GM23338 (cell line): ENCODE measurements at regions not wholly inside any gene's neighbourhood (a gene's known extent, or its start where the extent isn't known, plus 50 kb on each side); places are given as distances from the start of the nearest gene placed in this dataset.

Experiments used
- ATAC-seq: fragments of 200-7000 bp; cut with Tn5 transposase; 3 replicates; pipeline ENCODE4 v1.9.1; 2020
- DNase-seq: peaks from one replicate; pipeline ENCODE4 v3.0.0-alpha.2; 2015; ENCODE audit warnings: low spot score
- H2AFZ ChIP-seq: fragments of 200-600 bp; sonication (generic); 2 replicates; pipeline ENCODE4 v1.8.0; 2016; ENCODE audit warnings: antibody characterized with exemption, mild to moderate bottlenecking, moderate library complexity
- H3F3A ChIP-seq: fragments of 200-600 bp; sonication (generic); replicated peaks from 2 replicates; pipeline ENCODE4 v1.8.0; 2017; ENCODE audit warnings: antibody characterized with exemption, mixed run types, low read depth
- H3K27ac ChIP-seq: fragments of 200-600 bp; sonication (generic); 2 replicates; pipeline ENCODE4 v1.6.1; 2016; ENCODE audit warnings: low read depth
- H3K27me3 ChIP-seq: fragments of 200-600 bp; sonication (generic); 2 replicates; pipeline ENCODE4 v1.8.0; 2016; ENCODE audit warnings: mild to moderate bottlenecking, mixed run types, moderate library complexity; ENCODE audit not compliant: insufficient read depth
- H3K36me3 ChIP-seq: fragments of 200-600 bp; sonication (generic); 2 replicates; pipeline ENCODE4 v1.8.0; 2016; ENCODE audit warnings: mild to moderate bottlenecking; ENCODE audit not compliant: insufficient read depth
- H3K4me1 ChIP-seq: fragments of 200-600 bp; sonication (generic); 2 replicates; pipeline ENCODE4 v1.8.0; 2016; ENCODE audit warnings: mild to moderate bottlenecking, moderate library complexity; ENCODE audit not compliant: insufficient read depth
- H3K4me2 ChIP-seq: fragments of 200-600 bp; sonication (generic); 2 replicates; pipeline ENCODE4 v1.7.1; 2017; ENCODE audit warnings: mixed run types
- H3K4me3 ChIP-seq: fragments of 200-600 bp; sonication (generic); 2 replicates; pipeline ENCODE4 v1.6.1; 2016; ENCODE audit warnings: mixed run types
- H3K79me2 ChIP-seq: fragments of 200-600 bp; sonication (generic); replicated peaks from 2 replicates; pipeline ENCODE4 v1.8.0; 2017; ENCODE audit warnings: mild to moderate bottlenecking; ENCODE audit not compliant: insufficient read depth
- H3K9me2 ChIP-seq: fragments of 200-600 bp; sonication (generic); 2 replicates; pipeline ENCODE4 v1.8.0; 2017; ENCODE audit not compliant: insufficient read depth
- H4K20me1 ChIP-seq: fragments of 200-600 bp; sonication (generic); replicated peaks from 2 replicates; pipeline ENCODE4 v1.8.0; 2017; ENCODE audit warnings: mild to moderate bottlenecking; ENCODE audit not compliant: insufficient read depth
- H3K27ac Mint-ChIP-seq: 2 replicates; pipeline ENCODE4 v1.8.0; 2020; ENCODE audit warnings: inconsistent platforms, mild to moderate bottlenecking, moderate library complexity, mixed read lengths
- H3K27me3 Mint-ChIP-seq: 3 replicates; pipeline ENCODE4 v1.8.0; 2022; ENCODE audit warnings: low read depth, mild to moderate bottlenecking, moderate library complexity, mixed read lengths, inconsistent platforms; ENCODE audit not compliant: insufficient read depth, poor library complexity
- H3K36me3 Mint-ChIP-seq: 3 replicates; pipeline ENCODE4 v1.8.0; 2021; ENCODE audit warnings: low read depth, mild to moderate bottlenecking, inconsistent platforms, moderate library complexity, mixed read lengths
- H3K4me1 Mint-ChIP-seq: 3 replicates; pipeline ENCODE4 v1.8.0; 2020; ENCODE audit warnings: mild to moderate bottlenecking, inconsistent platforms, mixed read lengths
- H3K4me3 Mint-ChIP-seq: 3 replicates; pipeline ENCODE4 v1.8.0; 2021; ENCODE audit warnings: moderate library complexity, mild to moderate bottlenecking, inconsistent platforms, mixed read lengths
- H3K9me3 Mint-ChIP-seq: 3 replicates; pipeline ENCODE4 v1.8.0; 2020; ENCODE audit warnings: moderate library complexity, mild to moderate bottlenecking, inconsistent platforms, mixed read lengths
- CREB1 ChIP-seq: fragments of 250-450 bp; sonication (Bioruptor Pico); IDR thresholded peaks from 2 replicates; pipeline ENCODE4 v1.5.0; 2020; ENCODE audit warnings: low read depth, mild to moderate bottlenecking, moderate library complexity
- EZH2 ChIP-seq: fragments of 200-600 bp; sonication (generic); IDR thresholded peaks from one replicate; pipeline ENCODE4 v1.8.0; 2017; ENCODE audit warnings: antibody characterized with exemption, mild to moderate bottlenecking, low read depth; ENCODE audit not compliant: unreplicated experiment
- EZH2phosphoT487 ChIP-seq: fragments of 200-600 bp; sonication (generic); IDR thresholded peaks from one replicate; pipeline ENCODE4 v1.8.1; 2018; ENCODE audit warnings: antibody characterized with exemption; ENCODE audit not compliant: unreplicated experiment
- JUNB ChIP-seq: IDR thresholded peaks from one replicate; pipeline ENCODE4 v1.6.1; 2016; ENCODE audit warnings: antibody characterized with exemption; ENCODE audit not compliant: unreplicated experiment
- NANOG ChIP-seq: IDR thresholded peaks from 2 replicates; pipeline ENCODE4 v1.6.1; 2016; ENCODE audit warnings: antibody characterized with exemption, borderline replicate concordance
- POLR2AphosphoS5 ChIP-seq: IDR thresholded peaks from 2 replicates; pipeline ENCODE4 v1.6.1; 2016; ENCODE audit warnings: antibody characterized with exemption, low read depth
- STAT1 ChIP-seq: IDR thresholded peaks from one replicate; pipeline ENCODE4 v1.6.1; 2016; ENCODE audit warnings: antibody characterized with exemption; ENCODE audit not compliant: unreplicated experiment
- ZNF114 ChIP-seq: fragments of 250-450 bp; sonication (Bioruptor Pico); IDR thresholded peaks from 2 replicates; pipeline ENCODE4 v1.5.0; 2020; ENCODE audit warnings: mild to moderate bottlenecking, moderate library complexity
- ZNF331 ChIP-seq: fragments of 250-450 bp; sonication (Bioruptor Pico); IDR thresholded peaks from 2 replicates; pipeline ENCODE4 v1.5.0; 2020; ENCODE audit warnings: low read depth, mild to moderate bottlenecking, moderate library complexity
- TF ChIP-seq, protein P1 (sequence below): fragments of 250-450 bp; sonication (Bioruptor Pico); IDR thresholded peaks from 2 replicates; pipeline ENCODE4 v1.5.0; 2020; ENCODE audit warnings: mild to moderate bottlenecking, moderate library complexity
- TF ChIP-seq, protein P2 (sequence below): IDR thresholded peaks from 2 replicates; pipeline ENCODE4 v1.6.1; 2016; ENCODE audit warnings: antibody characterized with exemption
- TF ChIP-seq, protein P3 (sequence below), 2 experiments: fragments of 200-600 bp in 1 of 2; sonication (generic) in 1 of 2; conservative IDR thresholded peaks; 2 replicates each; pipeline versions ENCODE4 v1.5.1 to v1.6.1; 2016 to 2017; ENCODE audit warnings: antibody characterized with exemption in 2 of 2, low read depth in 2 of 2, mild to moderate bottlenecking in 2 of 2, moderate library complexity in 1 of 2
- TF ChIP-seq, protein P4 (sequence below): IDR thresholded peaks from one replicate; pipeline ENCODE4 v1.6.1; 2018; ENCODE audit warnings: antibody characterized with exemption; ENCODE audit not compliant: unreplicated experiment

DNA sequence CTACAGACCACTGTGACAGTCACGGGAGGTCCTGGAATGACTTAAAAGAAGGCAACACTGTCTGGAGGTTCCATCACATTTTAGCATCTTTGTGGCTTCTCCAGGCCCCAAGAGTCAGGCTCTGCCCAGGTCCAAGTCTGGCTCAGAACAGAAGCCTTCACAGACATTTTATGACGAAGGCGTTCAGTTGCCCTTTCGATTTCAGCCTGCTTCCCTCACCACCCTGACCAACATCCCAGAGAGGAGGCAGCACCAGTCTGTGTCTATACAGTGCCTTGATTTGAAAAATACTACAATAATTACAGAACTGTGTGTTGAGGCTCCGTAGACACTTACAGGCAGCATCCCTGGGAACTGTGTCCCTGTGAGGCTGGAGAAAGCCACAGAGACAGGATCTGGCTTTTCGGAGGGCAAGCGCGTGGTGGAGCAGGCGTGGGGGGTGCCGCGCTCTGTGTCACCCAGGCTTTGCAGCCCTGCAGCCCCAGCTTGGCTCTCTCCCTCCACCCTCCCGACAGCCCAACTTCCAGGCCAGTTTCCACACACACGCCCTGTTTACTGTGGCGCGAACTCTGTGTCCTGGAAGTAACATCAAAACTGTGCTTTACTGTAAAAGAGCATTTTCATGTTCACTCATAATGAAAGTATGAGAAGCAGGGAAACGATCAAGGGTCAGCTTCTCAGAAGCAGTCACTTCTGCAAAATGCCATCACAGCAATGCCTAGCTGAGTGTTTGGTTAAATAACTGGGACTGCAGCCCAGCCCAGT lies 153.5 kb upstream of the ALKAL2 start:
- Mint-ChIP-seq H3K36me3 (no peaks in the 10 kb centered on the region), H3K9me3 (no peaks in the 10 kb centered on the region), H3K27ac (no peak overlapping the region), H3K4me3 (no peak overlapping the region), H3K4me1 (peaks cover under 1% of the 10 kb centered on the region; the same call in 2 of the 3 replicates), H3K27me3 (peaks cover 8% of the 10 kb centered on the region)
- Histone ChIP-seq H4K20me1 (no peaks in the 10 kb centered on the region), H3K79me2 (no peaks in the 10 kb centered on the region), H3F3A (no peaks in the 10 kb centered on the region), H3K36me3 (no peaks in the 10 kb centered on the region), H2AFZ (no peak overlapping the region), H3K9me2 (no peaks in the 10 kb centered on the region), H3K4me2 (no peak overlapping the region), H3K27me3 (no peaks in the 10 kb centered on the region), H3K4me1 (no peaks in the 10 kb centered on the region), H3K4me3 (no peak overlapping the region), H3K27ac (no peak overlapping the region)
- DNase-seq = no peak
- TF ChIP-seq, protein P1, sequence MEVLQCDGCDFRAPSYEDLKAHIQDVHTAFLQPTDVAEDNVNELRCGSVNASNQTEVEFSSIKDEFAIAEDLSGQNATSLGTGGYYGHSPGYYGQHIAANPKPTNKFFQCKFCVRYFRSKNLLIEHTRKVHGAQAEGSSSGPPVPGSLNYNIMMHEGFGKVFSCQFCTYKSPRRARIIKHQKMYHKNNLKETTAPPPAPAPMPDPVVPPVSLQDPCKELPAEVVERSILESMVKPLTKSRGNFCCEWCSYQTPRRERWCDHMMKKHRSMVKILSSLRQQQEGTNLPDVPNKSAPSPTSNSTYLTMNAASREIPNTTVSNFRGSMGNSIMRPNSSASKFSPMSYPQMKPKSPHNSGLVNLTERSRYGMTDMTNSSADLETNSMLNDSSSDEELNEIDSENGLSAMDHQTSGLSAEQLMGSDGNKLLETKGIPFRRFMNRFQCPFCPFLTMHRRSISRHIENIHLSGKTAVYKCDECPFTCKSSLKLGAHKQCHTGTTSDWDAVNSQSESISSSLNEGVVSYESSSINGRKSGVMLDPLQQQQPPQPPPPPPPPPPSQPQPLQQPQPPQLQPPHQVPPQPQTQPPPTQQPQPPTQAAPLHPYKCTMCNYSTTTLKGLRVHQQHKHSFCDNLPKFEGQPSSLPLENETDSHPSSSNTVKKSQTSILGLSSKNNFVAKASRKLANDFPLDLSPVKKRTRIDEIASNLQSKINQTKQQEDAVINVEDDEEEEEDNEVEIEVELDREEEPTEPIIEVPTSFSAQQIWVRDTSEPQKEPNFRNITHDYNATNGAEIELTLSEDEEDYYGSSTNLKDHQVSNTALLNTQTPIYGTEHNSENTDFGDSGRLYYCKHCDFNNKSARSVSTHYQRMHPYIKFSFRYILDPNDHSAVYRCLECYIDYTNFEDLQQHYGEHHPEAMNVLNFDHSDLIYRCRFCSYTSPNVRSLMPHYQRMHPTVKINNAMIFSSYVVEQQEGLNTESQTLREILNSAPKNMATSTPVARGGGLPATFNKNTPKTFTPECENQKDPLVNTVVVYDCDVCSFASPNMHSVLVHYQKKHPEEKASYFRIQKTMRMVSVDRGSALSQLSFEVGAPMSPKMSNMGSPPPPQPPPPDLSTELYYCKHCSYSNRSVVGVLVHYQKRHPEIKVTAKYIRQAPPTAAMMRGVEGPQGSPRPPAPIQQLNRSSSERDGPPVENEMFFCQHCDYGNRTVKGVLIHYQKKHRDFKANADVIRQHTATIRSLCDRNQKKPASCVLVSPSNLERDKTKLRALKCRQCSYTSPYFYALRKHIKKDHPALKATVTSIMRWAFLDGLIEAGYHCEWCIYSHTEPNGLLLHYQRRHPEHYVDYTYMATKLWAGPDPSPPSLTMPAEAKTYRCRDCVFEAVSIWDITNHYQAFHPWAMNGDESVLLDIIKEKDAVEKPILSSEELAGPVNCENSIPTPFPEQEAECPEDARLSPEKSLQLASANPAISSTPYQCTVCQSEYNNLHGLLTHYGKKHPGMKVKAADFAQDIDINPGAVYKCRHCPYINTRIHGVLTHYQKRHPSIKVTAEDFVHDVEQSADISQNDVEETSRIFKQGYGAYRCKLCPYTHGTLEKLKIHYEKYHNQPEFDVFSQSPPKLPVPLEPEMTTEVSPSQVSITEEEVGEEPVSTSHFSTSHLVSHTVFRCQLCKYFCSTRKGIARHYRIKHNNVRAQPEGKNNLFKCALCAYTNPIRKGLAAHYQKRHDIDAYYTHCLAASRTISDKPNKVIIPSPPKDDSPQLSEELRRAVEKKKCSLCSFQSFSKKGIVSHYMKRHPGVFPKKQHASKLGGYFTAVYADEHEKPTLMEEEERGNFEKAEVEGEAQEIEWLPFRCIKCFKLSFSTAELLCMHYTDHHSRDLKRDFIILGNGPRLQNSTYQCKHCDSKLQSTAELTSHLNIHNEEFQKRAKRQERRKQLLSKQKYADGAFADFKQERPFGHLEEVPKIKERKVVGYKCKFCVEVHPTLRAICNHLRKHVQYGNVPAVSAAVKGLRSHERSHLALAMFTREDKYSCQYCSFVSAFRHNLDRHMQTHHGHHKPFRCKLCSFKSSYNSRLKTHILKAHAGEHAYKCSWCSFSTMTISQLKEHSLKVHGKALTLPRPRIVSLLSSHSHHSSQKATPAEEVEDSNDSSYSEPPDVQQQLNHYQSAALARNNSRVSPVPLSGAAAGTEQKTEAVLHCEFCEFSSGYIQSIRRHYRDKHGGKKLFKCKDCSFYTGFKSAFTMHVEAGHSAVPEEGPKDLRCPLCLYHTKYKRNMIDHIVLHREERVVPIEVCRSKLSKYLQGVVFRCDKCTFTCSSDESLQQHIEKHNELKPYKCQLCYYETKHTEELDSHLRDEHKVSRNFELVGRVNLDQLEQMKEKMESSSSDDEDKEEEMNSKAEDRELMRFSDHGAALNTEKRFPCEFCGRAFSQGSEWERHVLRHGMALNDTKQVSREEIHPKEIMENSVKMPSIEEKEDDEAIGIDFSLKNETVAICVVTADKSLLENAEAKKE (CRISPR knock-in tag) = no peak
- TF ChIP-seq EZH2 (no peak), JUNB (no peak), ZNF331 (no peak), STAT1 (no peak), CREB1 (CRISPR knock-in tag) (no peak), EZH2phosphoT487 (no peak), NANOG (no peak), ZNF114 (no peak), POLR2AphosphoS5 (no peak)
- TF ChIP-seq, protein P2, sequence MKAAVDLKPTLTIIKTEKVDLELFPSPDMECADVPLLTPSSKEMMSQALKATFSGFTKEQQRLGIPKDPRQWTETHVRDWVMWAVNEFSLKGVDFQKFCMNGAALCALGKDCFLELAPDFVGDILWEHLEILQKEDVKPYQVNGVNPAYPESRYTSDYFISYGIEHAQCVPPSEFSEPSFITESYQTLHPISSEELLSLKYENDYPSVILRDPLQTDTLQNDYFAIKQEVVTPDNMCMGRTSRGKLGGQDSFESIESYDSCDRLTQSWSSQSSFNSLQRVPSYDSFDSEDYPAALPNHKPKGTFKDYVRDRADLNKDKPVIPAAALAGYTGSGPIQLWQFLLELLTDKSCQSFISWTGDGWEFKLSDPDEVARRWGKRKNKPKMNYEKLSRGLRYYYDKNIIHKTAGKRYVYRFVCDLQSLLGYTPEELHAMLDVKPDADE = no peak
- TF ChIP-seq, protein P3, sequence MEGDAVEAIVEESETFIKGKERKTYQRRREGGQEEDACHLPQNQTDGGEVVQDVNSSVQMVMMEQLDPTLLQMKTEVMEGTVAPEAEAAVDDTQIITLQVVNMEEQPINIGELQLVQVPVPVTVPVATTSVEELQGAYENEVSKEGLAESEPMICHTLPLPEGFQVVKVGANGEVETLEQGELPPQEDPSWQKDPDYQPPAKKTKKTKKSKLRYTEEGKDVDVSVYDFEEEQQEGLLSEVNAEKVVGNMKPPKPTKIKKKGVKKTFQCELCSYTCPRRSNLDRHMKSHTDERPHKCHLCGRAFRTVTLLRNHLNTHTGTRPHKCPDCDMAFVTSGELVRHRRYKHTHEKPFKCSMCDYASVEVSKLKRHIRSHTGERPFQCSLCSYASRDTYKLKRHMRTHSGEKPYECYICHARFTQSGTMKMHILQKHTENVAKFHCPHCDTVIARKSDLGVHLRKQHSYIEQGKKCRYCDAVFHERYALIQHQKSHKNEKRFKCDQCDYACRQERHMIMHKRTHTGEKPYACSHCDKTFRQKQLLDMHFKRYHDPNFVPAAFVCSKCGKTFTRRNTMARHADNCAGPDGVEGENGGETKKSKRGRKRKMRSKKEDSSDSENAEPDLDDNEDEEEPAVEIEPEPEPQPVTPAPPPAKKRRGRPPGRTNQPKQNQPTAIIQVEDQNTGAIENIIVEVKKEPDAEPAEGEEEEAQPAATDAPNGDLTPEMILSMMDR (conservative IDR thresholded peaks at IDR 0.05; ENCODE audit: low read depth in 2 of 2) = no peak
- TF ChIP-seq, protein P4, sequence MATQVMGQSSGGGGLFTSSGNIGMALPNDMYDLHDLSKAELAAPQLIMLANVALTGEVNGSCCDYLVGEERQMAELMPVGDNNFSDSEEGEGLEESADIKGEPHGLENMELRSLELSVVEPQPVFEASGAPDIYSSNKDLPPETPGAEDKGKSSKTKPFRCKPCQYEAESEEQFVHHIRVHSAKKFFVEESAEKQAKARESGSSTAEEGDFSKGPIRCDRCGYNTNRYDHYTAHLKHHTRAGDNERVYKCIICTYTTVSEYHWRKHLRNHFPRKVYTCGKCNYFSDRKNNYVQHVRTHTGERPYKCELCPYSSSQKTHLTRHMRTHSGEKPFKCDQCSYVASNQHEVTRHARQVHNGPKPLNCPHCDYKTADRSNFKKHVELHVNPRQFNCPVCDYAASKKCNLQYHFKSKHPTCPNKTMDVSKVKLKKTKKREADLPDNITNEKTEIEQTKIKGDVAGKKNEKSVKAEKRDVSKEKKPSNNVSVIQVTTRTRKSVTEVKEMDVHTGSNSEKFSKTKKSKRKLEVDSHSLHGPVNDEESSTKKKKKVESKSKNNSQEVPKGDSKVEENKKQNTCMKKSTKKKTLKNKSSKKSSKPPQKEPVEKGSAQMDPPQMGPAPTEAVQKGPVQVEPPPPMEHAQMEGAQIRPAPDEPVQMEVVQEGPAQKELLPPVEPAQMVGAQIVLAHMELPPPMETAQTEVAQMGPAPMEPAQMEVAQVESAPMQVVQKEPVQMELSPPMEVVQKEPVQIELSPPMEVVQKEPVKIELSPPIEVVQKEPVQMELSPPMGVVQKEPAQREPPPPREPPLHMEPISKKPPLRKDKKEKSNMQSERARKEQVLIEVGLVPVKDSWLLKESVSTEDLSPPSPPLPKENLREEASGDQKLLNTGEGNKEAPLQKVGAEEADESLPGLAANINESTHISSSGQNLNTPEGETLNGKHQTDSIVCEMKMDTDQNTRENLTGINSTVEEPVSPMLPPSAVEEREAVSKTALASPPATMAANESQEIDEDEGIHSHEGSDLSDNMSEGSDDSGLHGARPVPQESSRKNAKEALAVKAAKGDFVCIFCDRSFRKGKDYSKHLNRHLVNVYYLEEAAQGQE = no peak
- no peak for ATAC-seq
